Fibroblast of skin of abdomen (primary cell): ENCODE measurements at regions not wholly inside any gene's neighbourhood (a gene's known extent, or its start where the extent isn't known, plus 50 kb on each side); places are given as distances from the start of the nearest gene placed in this dataset.
A peak's percentile ranks its signal among the peaks of the same experiment; 100 is the strongest.

Source experiments
- DNase-seq: peaks from one replicate; pipeline ENCODE4 v3.0.0-alpha.2; 2013

GRCh38 chr11:70628855-70629844 is 230.8 kb downstream of the CTTN start:
- no peak for DNase-seq

- no peak for DNase-seq
These were observed 231.7 kb downstream of the CTTN start for GRCh38 chr11:70630068-70630467.

- no peak for DNase-seq
These were observed 232.7 kb downstream of the CTTN start for GRCh38 chr11:70630816-70631623.

- no peak for DNase-seq
These were observed 233.3 kb downstream of the CTTN start for GRCh38 chr11:70631624-70632047.

GRCh38 chr11:70633610-70634009 is 235.3 kb downstream of the CTTN start:
- DNase-seq = no peak

- no peak for DNase-seq
These were observed 238.3 kb downstream of the CTTN start for GRCh38 chr11:70636659-70637058.

- DNase-seq = no peak
These were observed 239.0 kb downstream of the CTTN start for GRCh38 chr11:70637186-70637800.

- DNase-seq = no peak
These were observed 239.7 kb downstream of the CTTN start for GRCh38 chr11:70637949-70638583.

GRCh38 chr11:70640408-70640807 is 242.1 kb downstream of the CTTN start:
- no peak for DNase-seq

- DNase-seq = no peak
These were observed 243.0 kb downstream of the CTTN start for GRCh38 chr11:70641369-70641768.

GRCh38 chr11:70642266-70642665 is 243.9 kb downstream of the CTTN start:
- DNase-seq = no peak

- DNase-seq = no peak
These were observed 245.3 kb downstream of the CTTN start for GRCh38 chr11:70643642-70644041.

GRCh38 chr11:70644343-70645060 is 246.2 kb downstream of the CTTN start:
- no peak for DNase-seq

- no peak for DNase-seq
These were observed 247.2 kb downstream of the CTTN start for GRCh38 chr11:70645537-70645936.

GRCh38 chr11:70646272-70647049 is 248.1 kb downstream of the CTTN start:
- DNase-seq = no peak

- DNase-seq = no peak
These were observed 249.1 kb downstream of the CTTN start for GRCh38 chr11:70647188-70648166.

GRCh38 chr11:70650075-70650909 is 252.0 kb downstream of the CTTN start:
- peak; percentile 57 for DNase-seq

GRCh38 chr11:70651031-70651430 is 252.7 kb downstream of the CTTN start:
- DNase-seq = no peak

GRCh38 chr11:70654016-70654415 is 255.7 kb downstream of the CTTN start:
- no peak for DNase-seq
